WI38 (cell line): ENCODE measurements at regions not wholly inside any gene's neighbourhood (a gene's known extent, or its start where the extent isn't known, plus 50 kb on each side); places are given as distances from the start of the nearest gene placed in this dataset.
"Not testable (repeated sequence)": the region's sequence is repeated elsewhere in the genome, so short reads cannot be mapped to it uniquely, and the experiment has no call there.

ENCODE experiments used
- H3K4me3 ChIP-seq: 2 replicates; pipeline ENCODE4 v1.5.1; 2011; ENCODE audit warnings: low read depth, mild to moderate bottlenecking, control low read depth, low read length
- TF ChIP-seq, protein P1 (sequence below): IDR thresholded peaks from 2 replicates; pipeline ENCODE4 v1.5.1; 2012; ENCODE audit warnings: low read depth, mild to moderate bottlenecking, control low read depth, low read length

- H3K4me3 ChIP-seq: no peak overlapping the region
- TF ChIP-seq, protein P1, sequence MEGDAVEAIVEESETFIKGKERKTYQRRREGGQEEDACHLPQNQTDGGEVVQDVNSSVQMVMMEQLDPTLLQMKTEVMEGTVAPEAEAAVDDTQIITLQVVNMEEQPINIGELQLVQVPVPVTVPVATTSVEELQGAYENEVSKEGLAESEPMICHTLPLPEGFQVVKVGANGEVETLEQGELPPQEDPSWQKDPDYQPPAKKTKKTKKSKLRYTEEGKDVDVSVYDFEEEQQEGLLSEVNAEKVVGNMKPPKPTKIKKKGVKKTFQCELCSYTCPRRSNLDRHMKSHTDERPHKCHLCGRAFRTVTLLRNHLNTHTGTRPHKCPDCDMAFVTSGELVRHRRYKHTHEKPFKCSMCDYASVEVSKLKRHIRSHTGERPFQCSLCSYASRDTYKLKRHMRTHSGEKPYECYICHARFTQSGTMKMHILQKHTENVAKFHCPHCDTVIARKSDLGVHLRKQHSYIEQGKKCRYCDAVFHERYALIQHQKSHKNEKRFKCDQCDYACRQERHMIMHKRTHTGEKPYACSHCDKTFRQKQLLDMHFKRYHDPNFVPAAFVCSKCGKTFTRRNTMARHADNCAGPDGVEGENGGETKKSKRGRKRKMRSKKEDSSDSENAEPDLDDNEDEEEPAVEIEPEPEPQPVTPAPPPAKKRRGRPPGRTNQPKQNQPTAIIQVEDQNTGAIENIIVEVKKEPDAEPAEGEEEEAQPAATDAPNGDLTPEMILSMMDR: no peak
Measured at GRCh38 chrX:545452-545885, 85.1 kb upstream of the SHOX start.

- H3K4me3 ChIP-seq: no peak overlapping the region
- TF ChIP-seq, protein P1: no peak
Measured at GRCh38 chrX:550514-550913, 80.1 kb upstream of the SHOX start.

GRCh38 chrX:551306-551705 lies 79.3 kb upstream of the SHOX start:
- H3K4me3 ChIP-seq: no peak overlapping the region
- TF ChIP-seq, protein P1: no peak

DNA sequence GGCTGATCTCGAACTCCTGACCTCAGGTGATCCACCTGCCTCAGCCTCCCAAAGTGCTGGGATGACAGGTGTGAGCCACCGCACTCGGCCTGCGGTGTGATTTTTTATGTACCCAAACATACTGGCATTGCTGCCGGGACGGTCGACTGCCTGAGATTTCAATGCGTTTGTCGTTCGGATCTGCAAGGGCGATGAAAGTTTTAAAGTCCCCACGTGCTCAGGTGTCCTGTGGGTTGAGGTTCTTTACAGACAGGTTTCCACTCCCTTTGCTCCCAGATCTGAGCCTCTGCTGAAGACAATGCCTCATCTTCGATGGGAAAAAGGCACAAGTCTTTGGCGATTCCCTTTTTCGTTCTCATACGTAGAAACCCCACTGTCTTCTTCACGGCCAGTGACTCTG lies 78.1 kb upstream of the SHOX start:
- TF ChIP-seq, protein P1: no peak
- H3K4me3 ChIP-seq: no peak overlapping the region

DNA sequence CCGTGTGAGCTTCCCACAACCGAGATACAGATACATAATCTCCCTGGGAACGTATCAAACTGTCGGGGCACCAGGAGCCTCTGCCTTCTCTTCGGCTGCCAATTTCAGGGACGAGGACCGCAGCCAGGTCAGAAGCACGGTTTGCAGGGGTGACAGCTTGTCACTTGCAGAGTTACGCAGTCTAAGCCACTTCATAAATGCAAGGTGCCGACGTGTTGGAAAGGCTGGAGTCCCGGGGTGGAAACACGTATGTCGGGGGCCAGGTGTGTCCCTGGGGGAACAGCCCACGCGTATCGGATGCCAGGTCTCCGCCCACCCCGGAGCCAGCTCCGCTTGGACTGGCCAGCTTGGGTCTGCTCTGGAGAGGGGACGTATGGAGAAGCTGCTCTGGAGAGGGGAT lies 76.3 kb upstream of the SHOX start:
- no peak overlapping the region for H3K4me3 ChIP-seq
- TF ChIP-seq, protein P1: no peak

GRCh38 chrX:555725-556666 lies 74.6 kb upstream of the SHOX start:
- no peak overlapping the region for H3K4me3 ChIP-seq
- TF ChIP-seq, protein P1: no peak

DNA sequence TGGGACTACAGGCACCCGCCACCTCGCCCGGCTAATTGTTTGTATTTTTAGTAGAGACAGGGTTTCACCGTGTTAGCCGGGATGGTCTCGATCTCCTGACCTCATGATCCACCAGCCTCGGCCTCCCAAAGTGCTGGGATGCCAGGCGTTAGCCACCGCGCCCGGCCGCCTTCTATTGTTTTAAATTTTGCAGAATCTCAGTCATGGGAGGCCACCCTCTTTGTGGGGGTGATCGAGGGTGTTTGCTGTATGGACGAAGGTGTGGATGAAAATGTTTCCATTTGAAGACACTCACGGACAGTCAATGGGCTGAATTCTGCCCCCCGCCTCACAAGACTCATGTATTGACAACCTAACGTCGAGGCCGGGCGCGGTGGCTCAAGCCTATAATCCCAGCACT lies 73.0 kb upstream of the SHOX start:
- H3K4me3 ChIP-seq: not testable (repeated sequence)

GRCh38 chrX:559282-559681 lies 71.3 kb upstream of the SHOX start:
- H3K4me3 ChIP-seq: not testable (repeated sequence)
